GM23338 (cell line): ENCODE measurements at regions not wholly inside any gene's neighbourhood (a gene's known extent, or its start where the extent isn't known, plus 50 kb on each side); places are given as distances from the start of the nearest gene placed in this dataset.
"Not testable (repeated sequence)": the region's sequence is repeated elsewhere in the genome, so short reads cannot be mapped to it uniquely, and the experiment has no call there.

Experiments
- ATAC-seq: fragments of 200-7000 bp; cut with Tn5 transposase; 3 replicates; pipeline ENCODE4 v1.9.1; 2020
- DNase-seq: peaks from one replicate; pipeline ENCODE4 v3.0.0-alpha.2; 2015; ENCODE audit warnings: low spot score
- H2AFZ ChIP-seq: fragments of 200-600 bp; sonication (generic); 2 replicates; pipeline ENCODE4 v1.8.0; 2016; ENCODE audit warnings: antibody characterized with exemption, mild to moderate bottlenecking, moderate library complexity
- H3F3A ChIP-seq: fragments of 200-600 bp; sonication (generic); replicated peaks from 2 replicates; pipeline ENCODE4 v1.8.0; 2017; ENCODE audit warnings: antibody characterized with exemption, mixed run types, low read depth
- H3K27ac ChIP-seq: fragments of 200-600 bp; sonication (generic); 2 replicates; pipeline ENCODE4 v1.6.1; 2016; ENCODE audit warnings: low read depth
- H3K27me3 ChIP-seq: fragments of 200-600 bp; sonication (generic); 2 replicates; pipeline ENCODE4 v1.8.0; 2016; ENCODE audit warnings: mild to moderate bottlenecking, mixed run types, moderate library complexity; ENCODE audit not compliant: insufficient read depth
- H3K36me3 ChIP-seq: fragments of 200-600 bp; sonication (generic); 2 replicates; pipeline ENCODE4 v1.8.0; 2016; ENCODE audit warnings: mild to moderate bottlenecking; ENCODE audit not compliant: insufficient read depth
- H3K4me1 ChIP-seq: fragments of 200-600 bp; sonication (generic); 2 replicates; pipeline ENCODE4 v1.8.0; 2016; ENCODE audit warnings: mild to moderate bottlenecking, moderate library complexity; ENCODE audit not compliant: insufficient read depth
- H3K4me2 ChIP-seq: fragments of 200-600 bp; sonication (generic); 2 replicates; pipeline ENCODE4 v1.7.1; 2017; ENCODE audit warnings: mixed run types
- H3K4me3 ChIP-seq: fragments of 200-600 bp; sonication (generic); 2 replicates; pipeline ENCODE4 v1.6.1; 2016; ENCODE audit warnings: mixed run types
- H3K79me2 ChIP-seq: fragments of 200-600 bp; sonication (generic); replicated peaks from 2 replicates; pipeline ENCODE4 v1.8.0; 2017; ENCODE audit warnings: mild to moderate bottlenecking; ENCODE audit not compliant: insufficient read depth
- H3K9me2 ChIP-seq: fragments of 200-600 bp; sonication (generic); 2 replicates; pipeline ENCODE4 v1.8.0; 2017; ENCODE audit not compliant: insufficient read depth
- H4K20me1 ChIP-seq: fragments of 200-600 bp; sonication (generic); replicated peaks from 2 replicates; pipeline ENCODE4 v1.8.0; 2017; ENCODE audit warnings: mild to moderate bottlenecking; ENCODE audit not compliant: insufficient read depth
- H3K27ac Mint-ChIP-seq: 2 replicates; pipeline ENCODE4 v1.8.0; 2020; ENCODE audit warnings: inconsistent platforms, mild to moderate bottlenecking, moderate library complexity, mixed read lengths
- H3K27me3 Mint-ChIP-seq: 3 replicates; pipeline ENCODE4 v1.8.0; 2022; ENCODE audit warnings: low read depth, mild to moderate bottlenecking, moderate library complexity, mixed read lengths, inconsistent platforms; ENCODE audit not compliant: insufficient read depth, poor library complexity
- H3K36me3 Mint-ChIP-seq: 3 replicates; pipeline ENCODE4 v1.8.0; 2021; ENCODE audit warnings: low read depth, mild to moderate bottlenecking, inconsistent platforms, moderate library complexity, mixed read lengths
- H3K4me1 Mint-ChIP-seq: 3 replicates; pipeline ENCODE4 v1.8.0; 2020; ENCODE audit warnings: mild to moderate bottlenecking, inconsistent platforms, mixed read lengths
- H3K4me3 Mint-ChIP-seq: 3 replicates; pipeline ENCODE4 v1.8.0; 2021; ENCODE audit warnings: moderate library complexity, mild to moderate bottlenecking, inconsistent platforms, mixed read lengths
- H3K9me3 Mint-ChIP-seq: 3 replicates; pipeline ENCODE4 v1.8.0; 2020; ENCODE audit warnings: moderate library complexity, mild to moderate bottlenecking, inconsistent platforms, mixed read lengths
- CTCF ChIP-seq, 2 experiments: fragments of 200-600 bp in 1 of 2; sonication (generic) in 1 of 2; conservative IDR thresholded peaks; 2 replicates each; pipeline versions ENCODE4 v1.5.1 to v1.6.1; 2016 to 2017; ENCODE audit warnings: antibody characterized with exemption in 2 of 2, low read depth in 2 of 2, mild to moderate bottlenecking in 2 of 2, moderate library complexity in 1 of 2
- EZH2 ChIP-seq: fragments of 200-600 bp; sonication (generic); IDR thresholded peaks from one replicate; pipeline ENCODE4 v1.8.0; 2017; ENCODE audit warnings: antibody characterized with exemption, mild to moderate bottlenecking, low read depth; ENCODE audit not compliant: unreplicated experiment
- EZH2phosphoT487 ChIP-seq: fragments of 200-600 bp; sonication (generic); IDR thresholded peaks from one replicate; pipeline ENCODE4 v1.8.1; 2018; ENCODE audit warnings: antibody characterized with exemption; ENCODE audit not compliant: unreplicated experiment
- JUNB ChIP-seq: IDR thresholded peaks from one replicate; pipeline ENCODE4 v1.6.1; 2016; ENCODE audit warnings: antibody characterized with exemption; ENCODE audit not compliant: unreplicated experiment
- ZNF331 ChIP-seq: fragments of 250-450 bp; sonication (Bioruptor Pico); IDR thresholded peaks from 2 replicates; pipeline ENCODE4 v1.5.0; 2020; ENCODE audit warnings: low read depth, mild to moderate bottlenecking, moderate library complexity

GRCh38 chr5:77898385-77898784 is 122.2 kb upstream of the TBCA start (continued):
- no peak; a peak in 1 of 4 replicates for TF ChIP-seq CTCF (conservative IDR thresholded peaks at IDR 0.05; ENCODE audit: low read depth in 2 of 2)

- H3K79me2 ChIP-seq = no peaks in the 10 kb centered on the region
- no peak overlapping the region for H3K27ac ChIP-seq
- no peaks in the 10 kb centered on the region for H3K36me3 ChIP-seq
- H4K20me1 ChIP-seq = no peaks in the 10 kb centered on the region
- no peak for ATAC-seq
- no peaks in the 10 kb centered on the region for H3K27me3 ChIP-seq
- no peak overlapping the region for H3K4me3 Mint-ChIP-seq
- no peaks in the 10 kb centered on the region for H3K36me3 Mint-ChIP-seq
- H3K4me1 ChIP-seq = peaks cover 4% of the 10 kb centered on the region; the same call in 1 of the 2 replicates
- H3K27ac Mint-ChIP-seq = no peak overlapping the region
- peaks cover 2% of the 10 kb centered on the region for H3K27me3 Mint-ChIP-seq
- TF ChIP-seq EZH2 (no peak), JUNB (no peak), EZH2phosphoT487 (no peak)
- DNase-seq = no peak
- no peaks in the 10 kb centered on the region for H3K9me2 ChIP-seq
- no peaks in the 10 kb centered on the region for H3F3A ChIP-seq
- H2AFZ ChIP-seq = no peak overlapping the region
- no peak overlapping the region for H3K4me3 ChIP-seq
- no peak overlapping the region for H3K4me2 ChIP-seq
- H3K4me1 Mint-ChIP-seq = peaks cover 2% of the 10 kb centered on the region; the same call in 2 of the 3 replicates
- no peaks in the 10 kb centered on the region for H3K9me3 Mint-ChIP-seq
Measured at GRCh38 chr5:77896338-77896737, 120.2 kb upstream of the TBCA start.

- not testable (repeated sequence) for H3K4me3 ChIP-seq, H3K9me2 ChIP-seq, H4K20me1 ChIP-seq, H3K9me3 Mint-ChIP-seq, H3K27ac ChIP-seq, H3K36me3 ChIP-seq, DNase-seq, H3K27me3 Mint-ChIP-seq, H3F3A ChIP-seq, ATAC-seq, H3K79me2 ChIP-seq, H3K36me3 Mint-ChIP-seq, H2AFZ ChIP-seq, H3K4me3 Mint-ChIP-seq, H3K4me1 Mint-ChIP-seq, H3K27ac Mint-ChIP-seq, H3K4me1 ChIP-seq, H3K4me2 ChIP-seq, H3K27me3 ChIP-seq
Measured at GRCh38 chr5:77894103-77894502, 118.0 kb upstream of the TBCA start.

- no peak overlapping the region for H3K27ac ChIP-seq
Measured at GRCh38 chr5:77893225-77893860, 117.2 kb upstream of the TBCA start.

More at GRCh38 chr5:77893225-77893860, 117.2 kb upstream of the TBCA start:
- H3K36me3 ChIP-seq = no peaks in the 10 kb centered on the region
- TF ChIP-seq ZNF331 (CRISPR knock-in tag) = no peak
- Mint-ChIP-seq H3K27ac (peak overlapping the region; percentile 55; the same call in 1 of the 2 replicates), H3K27me3 (no peaks in the 10 kb centered on the region), H3K4me1 (no peaks in the 10 kb centered on the region), H3K4me3 (no peak overlapping the region), H3K36me3 (no peaks in the 10 kb centered on the region), H3K9me3 (no peaks in the 10 kb centered on the region)
- no peaks in the 10 kb centered on the region for H3F3A ChIP-seq
- H3K9me2 ChIP-seq = no peaks in the 10 kb centered on the region
- H3K4me3 ChIP-seq = no peak overlapping the region
- H4K20me1 ChIP-seq = no peaks in the 10 kb centered on the region
- no peak overlapping the region for H3K4me2 ChIP-seq
- DNase-seq (no peak), ATAC-seq (no peak)
- H3K27me3 ChIP-seq = no peaks in the 10 kb centered on the region
- no peaks in the 10 kb centered on the region for H3K79me2 ChIP-seq
- no peak overlapping the region for H2AFZ ChIP-seq
- H3K4me1 ChIP-seq = no peaks in the 10 kb centered on the region
